G401.6 (cell line): ENCODE measurements at regions not wholly inside any gene's neighbourhood (a gene's known extent, or its start where the extent isn't known, plus 50 kb on each side); places are given as distances from the start of the nearest gene placed in this dataset.

Source experiments
- FAIRE-seq: peaks from 2 replicates; lab custom pipeline; 2012; peaks lifted over from hg19 to GRCh38; lab: Jason Lieb, UNC

- no peak for FAIRE-seq
These were observed 84.7 kb upstream of the TNFAIP3 start for GRCh38 chr6:137782166-137783039.

GRCh38 chr6:137783710-137784109 lies 83.3 kb upstream of the TNFAIP3 start:
- FAIRE-seq, result no peak

- FAIRE-seq, result no peak
These were observed 82.5 kb upstream of the TNFAIP3 start for GRCh38 chr6:137784583-137784982.

- FAIRE-seq, result no peak
These were observed 80.0 kb upstream of the TNFAIP3 start for GRCh38 chr6:137787016-137787415.

GRCh38 chr6:137788248-137788647 lies 78.8 kb upstream of the TNFAIP3 start:
- FAIRE-seq, result no peak

- FAIRE-seq, result no peak
These were observed 75.5 kb upstream of the TNFAIP3 start for GRCh38 chr6:137791281-137792159.

- no peak for FAIRE-seq
These were observed 74.7 kb upstream of the TNFAIP3 start for GRCh38 chr6:137792160-137793033.

GRCh38 chr6:137793805-137794515 lies 73.1 kb upstream of the TNFAIP3 start:
- no peak for FAIRE-seq

GRCh38 chr6:137794516-137795201 lies 72.4 kb upstream of the TNFAIP3 start:
- FAIRE-seq, result no peak

- FAIRE-seq, result no peak
These were observed 71.6 kb upstream of the TNFAIP3 start for GRCh38 chr6:137795501-137795900.

- FAIRE-seq, result no peak
These were observed 68.8 kb upstream of the TNFAIP3 start for GRCh38 chr6:137798261-137798660.

GRCh38 chr6:137798846-137799245 lies 68.2 kb upstream of the TNFAIP3 start:
- no peak for FAIRE-seq

GRCh38 chr6:137799950-137800568 lies 67.0 kb upstream of the TNFAIP3 start:
- FAIRE-seq, result no peak

- no peak for FAIRE-seq
These were observed 66.3 kb upstream of the TNFAIP3 start for GRCh38 chr6:137800762-137801161.

- FAIRE-seq, result no peak
These were observed 65.5 kb upstream of the TNFAIP3 start for GRCh38 chr6:137801352-137802114.

GRCh38 chr6:137802408-137803182 lies 64.5 kb upstream of the TNFAIP3 start:
- FAIRE-seq, result no peak

- no peak for FAIRE-seq
These were observed 62.4 kb upstream of the TNFAIP3 start for GRCh38 chr6:137804637-137805036.

GRCh38 chr6:137805622-137806021 lies 61.4 kb upstream of the TNFAIP3 start:
- FAIRE-seq, result no peak
